Endothelial cell of hepatic sinusoid (primary cell): ENCODE measurements at regions not wholly inside any gene's neighbourhood (a gene's known extent, or its start where the extent isn't known, plus 50 kb on each side); places are given as distances from the start of the nearest gene placed in this dataset.

Experiments
- in situ Hi-C: cut with HindIII; loops from 2 replicates; pipeline ENCODE4 v1.10.0; 2017; ENCODE audit warnings: low sequenced_read_pairs

GRCh38 chr4:130545171-130545570 is 1449.2 kb downstream of the C4orf33 start:
- in situ Hi-C loops = no loop called here

GRCh38 chr4:130545596-130545995 is 1449.6 kb downstream of the C4orf33 start:
- in situ Hi-C loops = no loop called here

GRCh38 chr4:130559268-130559667 is 1463.3 kb downstream of the C4orf33 start:
- in situ Hi-C loops = no loop called here

- in situ Hi-C loops = no loop called here
These were observed 1467.4 kb downstream of the C4orf33 start for GRCh38 chr4:130563185-130563888.

GRCh38 chr4:130563889-130564418 is 1468.0 kb downstream of the C4orf33 start:
- in situ Hi-C loops = no loop called here

- in situ Hi-C loops = no loop called here
These were observed 1472.8 kb downstream of the C4orf33 start for GRCh38 chr4:130568746-130569145.

- in situ Hi-C loops = no loop called here
These were observed 1477.8 kb downstream of the C4orf33 start for GRCh38 chr4:130573742-130574141.

GRCh38 chr4:130574215-130574614 is 1478.3 kb downstream of the C4orf33 start:
- in situ Hi-C loops = no loop called here

GRCh38 chr4:130576218-130576617 is 1480.3 kb downstream of the C4orf33 start:
- in situ Hi-C loops = no loop called here

- in situ Hi-C loops = no loop called here
These were observed 1495.1 kb downstream of the C4orf33 start for GRCh38 chr4:130591091-130591490.

GRCh38 chr4:130600706-130601105 is 1504.8 kb downstream of the C4orf33 start:
- in situ Hi-C loops = no loop called here

- in situ Hi-C loops = no loop called here
These were observed 1507.1 kb downstream of the C4orf33 start for GRCh38 chr4:130603043-130603442.

GRCh38 chr4:130608121-130608520 is 1512.2 kb downstream of the C4orf33 start:
- in situ Hi-C loops = no loop called here

- in situ Hi-C loops = no loop called here
These were observed 1532.6 kb downstream of the C4orf33 start for GRCh38 chr4:130628531-130628930.

GRCh38 chr4:130632731-130633604 is 1537.0 kb downstream of the C4orf33 start:
- in situ Hi-C loops = no loop called here

- in situ Hi-C loops = no loop called here
These were observed 1540.5 kb downstream of the C4orf33 start for GRCh38 chr4:130636486-130636885.

- in situ Hi-C loops = no loop called here
These were observed 1544.6 kb downstream of the C4orf33 start for GRCh38 chr4:130640592-130640991.

GRCh38 chr4:130646886-130647285 is 1550.9 kb downstream of the C4orf33 start:
- in situ Hi-C loops = no loop called here

GRCh38 chr4:130648570-130648969 is 1552.6 kb downstream of the C4orf33 start:
- in situ Hi-C loops = no loop called here

GRCh38 chr4:130653842-130654241 is 1557.9 kb downstream of the C4orf33 start:
- in situ Hi-C loops = no loop called here

- in situ Hi-C loops = no loop called here
These were observed 1563.4 kb downstream of the C4orf33 start for GRCh38 chr4:130659320-130659719.

- in situ Hi-C loops = no loop called here
These were observed 1572.9 kb downstream of the C4orf33 start for GRCh38 chr4:130668859-130669258.
